ENCODE measurements at regions not wholly inside any gene's neighbourhood (a gene's known extent, or its start where the extent isn't known, plus 50 kb on each side); places are given as distances from the start of the nearest gene placed in this dataset.

DNA sequence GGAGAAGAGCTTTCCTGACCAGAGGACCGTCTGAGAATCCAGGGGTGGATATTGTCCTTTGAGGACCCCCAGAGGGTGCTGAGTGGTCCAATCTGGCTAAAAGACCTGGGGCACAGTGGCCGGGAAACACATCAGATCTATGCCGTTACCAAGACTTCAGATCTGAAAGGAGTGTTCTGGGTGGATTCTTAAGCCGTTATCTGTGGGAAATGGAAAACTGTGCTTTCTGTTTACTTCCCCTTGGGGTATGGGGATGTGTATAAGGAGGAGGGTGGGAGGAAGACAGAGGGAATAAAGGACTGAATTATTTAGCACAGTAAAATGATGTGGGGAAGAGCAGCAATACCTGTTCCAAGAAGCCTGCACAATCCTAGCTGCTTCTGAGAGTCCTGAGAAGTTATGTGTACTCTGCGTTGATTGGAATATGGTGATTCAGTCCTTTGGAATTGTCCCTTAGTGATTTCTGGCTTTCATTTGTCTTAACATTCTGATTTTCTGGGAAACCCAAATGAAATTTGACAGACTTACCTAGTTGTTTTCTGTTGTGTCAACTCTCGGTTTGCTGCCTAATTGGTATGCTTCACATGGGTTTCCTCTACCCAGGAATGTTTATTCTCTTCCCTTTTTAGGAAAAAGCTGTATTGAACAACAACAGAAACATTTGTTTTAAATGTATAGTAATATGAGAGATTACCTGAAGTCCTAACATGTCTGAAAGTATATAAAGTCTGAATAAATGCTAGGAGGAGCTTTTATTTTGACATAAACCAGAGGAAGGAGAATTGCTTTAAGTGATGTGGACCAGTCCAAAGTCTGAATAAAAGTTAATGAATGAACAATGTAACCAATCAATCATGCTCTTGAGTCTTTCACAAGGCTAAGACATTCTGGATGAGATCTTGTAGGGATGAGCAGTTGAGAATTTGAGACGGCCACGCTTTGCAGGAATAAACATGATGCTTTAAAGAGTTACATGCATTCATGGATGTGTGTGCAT, 427.1 kb upstream of the C2CD4B start:
- Histone ChIP-seq H3K36me3 (ENCODE audit: control insufficient read depth in 2 of 2, extremely low read depth in 1 of 2, insufficient read depth in 2 of 2, low read length in 2 of 2) (no peaks in the 10 kb centered on the region), H3K27me3 (ENCODE audit: control insufficient read depth, extremely low read depth, insufficient read depth, low read length) (no peaks in the 10 kb centered on the region), H3K9me3 (ENCODE audit: control insufficient read depth, low read depth, low read length) (no peaks in the 10 kb centered on the region), H2AFZ (ENCODE audit: control insufficient read depth, low read length) (no peak overlapping the region), H3K9ac (ENCODE audit: control insufficient read depth, extremely low read depth, insufficient read depth, low read length) (no peak overlapping the region), H3K9me1 (ENCODE audit: control insufficient read depth, extremely low read depth, insufficient read depth, low read length) (no peaks in the 10 kb centered on the region), H4K20me1 (ENCODE audit: control insufficient read depth, extremely low read depth, insufficient read depth, low read length) (no peaks in the 10 kb centered on the region), H3K4me2 (ENCODE audit: control insufficient read depth, extremely low read depth, insufficient read depth, low read depth, low read length) (no peak overlapping the region), H3K27ac (ENCODE audit: control insufficient read depth, insufficient read depth, low read length) (no peak overlapping the region), H3K4me1 (ENCODE audit: control insufficient read depth, extremely low read depth, insufficient read depth, low read length) (no peaks in the 10 kb centered on the region), H3K4me3 (ENCODE audit: control insufficient read depth in 2 of 3, extremely low read depth in 1 of 3, insufficient read depth in 2 of 3, low read depth in 1 of 3, low read length in 3 of 3) (no peak overlapping the region), H3K79me2 (ENCODE audit: control insufficient read depth, insufficient read depth, low read length) (no peaks in the 10 kb centered on the region)
- DNase-seq (ENCODE audit: low read depth, low spot score) (no peak), FAIRE-seq (no peak)
- TF ChIP-seq, protein P1, sequence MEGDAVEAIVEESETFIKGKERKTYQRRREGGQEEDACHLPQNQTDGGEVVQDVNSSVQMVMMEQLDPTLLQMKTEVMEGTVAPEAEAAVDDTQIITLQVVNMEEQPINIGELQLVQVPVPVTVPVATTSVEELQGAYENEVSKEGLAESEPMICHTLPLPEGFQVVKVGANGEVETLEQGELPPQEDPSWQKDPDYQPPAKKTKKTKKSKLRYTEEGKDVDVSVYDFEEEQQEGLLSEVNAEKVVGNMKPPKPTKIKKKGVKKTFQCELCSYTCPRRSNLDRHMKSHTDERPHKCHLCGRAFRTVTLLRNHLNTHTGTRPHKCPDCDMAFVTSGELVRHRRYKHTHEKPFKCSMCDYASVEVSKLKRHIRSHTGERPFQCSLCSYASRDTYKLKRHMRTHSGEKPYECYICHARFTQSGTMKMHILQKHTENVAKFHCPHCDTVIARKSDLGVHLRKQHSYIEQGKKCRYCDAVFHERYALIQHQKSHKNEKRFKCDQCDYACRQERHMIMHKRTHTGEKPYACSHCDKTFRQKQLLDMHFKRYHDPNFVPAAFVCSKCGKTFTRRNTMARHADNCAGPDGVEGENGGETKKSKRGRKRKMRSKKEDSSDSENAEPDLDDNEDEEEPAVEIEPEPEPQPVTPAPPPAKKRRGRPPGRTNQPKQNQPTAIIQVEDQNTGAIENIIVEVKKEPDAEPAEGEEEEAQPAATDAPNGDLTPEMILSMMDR (optimal IDR thresholded peaks at IDR 0.05 in 1 of 3, IDR thresholded peaks at IDR 0.05 in 1 of 3, conservative IDR thresholded peaks at IDR 0.05 in 1 of 3; ENCODE audit: extremely low read depth in 1 of 3, insufficient read depth in 2 of 3, low read length in 3 of 3): no peak
- no peak for TF ChIP-seq EZH2 (IDR thresholded peaks at IDR 0.05; ENCODE audit: low read length)
- dilution Hi-C loops (cut with MboI; ENCODE audit: extremely low pct_ligation_motif_present, low sequenced_read_pairs): no loop called here

DNA sequence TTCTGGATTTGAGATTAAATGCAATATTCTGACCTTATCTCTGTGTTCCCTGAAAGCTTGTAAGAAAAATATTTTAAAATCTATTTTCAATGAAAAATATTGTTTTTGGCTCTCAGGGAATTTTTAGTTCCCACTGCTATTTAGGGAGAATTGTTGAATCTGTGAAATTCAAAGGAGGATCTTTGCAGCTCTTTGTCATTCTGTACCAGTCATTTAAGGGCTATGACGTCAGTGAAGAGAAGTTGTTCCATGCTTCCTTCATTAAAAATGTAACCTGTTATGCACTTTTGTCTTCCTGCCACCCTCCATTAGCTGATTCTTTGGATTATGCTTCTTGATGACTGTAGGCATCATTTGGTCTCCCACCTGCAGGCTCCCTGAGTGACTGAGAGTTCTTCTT, 427.8 kb upstream of the C2CD4B start:
- Histone ChIP-seq H3K4me3 (ENCODE audit: control insufficient read depth in 2 of 3, extremely low read depth in 1 of 3, insufficient read depth in 2 of 3, low read depth in 1 of 3, low read length in 3 of 3) (no peak overlapping the region), H3K9me3 (ENCODE audit: control insufficient read depth, low read depth, low read length) (no peaks in the 10 kb centered on the region), H3K9me1 (ENCODE audit: control insufficient read depth, extremely low read depth, insufficient read depth, low read length) (no peaks in the 10 kb centered on the region), H3K79me2 (ENCODE audit: control insufficient read depth, insufficient read depth, low read length) (no peaks in the 10 kb centered on the region), H3K9ac (ENCODE audit: control insufficient read depth, extremely low read depth, insufficient read depth, low read length) (no peak overlapping the region), H2AFZ (ENCODE audit: control insufficient read depth, low read length) (no peak overlapping the region), H3K27me3 (ENCODE audit: control insufficient read depth, extremely low read depth, insufficient read depth, low read length) (no peaks in the 10 kb centered on the region), H3K27ac (ENCODE audit: control insufficient read depth, insufficient read depth, low read length) (no peak overlapping the region), H3K4me2 (ENCODE audit: control insufficient read depth, extremely low read depth, insufficient read depth, low read depth, low read length) (no peak overlapping the region), H3K36me3 (ENCODE audit: control insufficient read depth in 2 of 2, extremely low read depth in 1 of 2, insufficient read depth in 2 of 2, low read length in 2 of 2) (no peaks in the 10 kb centered on the region), H4K20me1 (ENCODE audit: control insufficient read depth, extremely low read depth, insufficient read depth, low read length) (no peaks in the 10 kb centered on the region), H3K4me1 (ENCODE audit: control insufficient read depth, extremely low read depth, insufficient read depth, low read length) (no peaks in the 10 kb centered on the region)
- dilution Hi-C loops (cut with MboI; ENCODE audit: extremely low pct_ligation_motif_present, low sequenced_read_pairs): no loop called here
- FAIRE-seq (no peak), DNase-seq (ENCODE audit: low read depth, low spot score) (no peak)
- TF ChIP-seq, protein P1 (optimal IDR thresholded peaks at IDR 0.05 in 1 of 3, IDR thresholded peaks at IDR 0.05 in 1 of 3, conservative IDR thresholded peaks at IDR 0.05 in 1 of 3; ENCODE audit: extremely low read depth in 1 of 3, insufficient read depth in 2 of 3, low read length in 3 of 3): no peak
- no peak for TF ChIP-seq EZH2 (IDR thresholded peaks at IDR 0.05; ENCODE audit: low read length)

Measured in keratinocyte (primary cell).